CD4-positive, alpha-beta memory T cell (primary cell): ENCODE measurements at regions not wholly inside any gene's neighbourhood (a gene's known extent, or its start where the extent isn't known, plus 50 kb on each side); places are given as distances from the start of the nearest gene placed in this dataset.

Experiments
- CTCF ChIA-PET: fragments of 350-600 bp; sonication (Branson Sonifier 250); formaldehyde crosslinking; loops from one replicate; lab custom pipeline; 2021; ENCODE audit warnings: inconsistent platforms; ENCODE audit not compliant: partially characterized antibody; lab: Charles Lee
- POLR2A ChIA-PET: fragments of 350-600 bp; sonication (Branson Sonifier 250); formaldehyde crosslinking; loops from one replicate; lab custom pipeline; 2021; ENCODE audit not compliant: partially characterized antibody; lab: Charles Lee
- DNase-seq, 5 donors: peaks; one replicate each; pipeline versions ENCODE4 v3.0.0 to v3.0.0-alpha.2; 2020 to 2022; ENCODE audit warnings: mixed read lengths in 1 of 5
- H3K27ac ChIP-seq: one replicate; pipeline ENCODE4 v1.7.0; 2013; ENCODE audit warnings: low read depth, low read length
- H3K27me3 ChIP-seq: 2 replicates; pipeline ENCODE4 v1.7.0; 2013; ENCODE audit warnings: mild to moderate bottlenecking, low read length, moderate library complexity; ENCODE audit not compliant: insufficient read depth
- H3K36me3 ChIP-seq: 2 replicates; pipeline ENCODE4 v1.7.0; 2013; ENCODE audit warnings: mild to moderate bottlenecking, low read length, moderate library complexity; ENCODE audit not compliant: insufficient read depth
- H3K4me1 ChIP-seq: 2 replicates; pipeline ENCODE4 v1.7.0; 2013; ENCODE audit warnings: mild to moderate bottlenecking, low read length, moderate library complexity; ENCODE audit not compliant: insufficient read depth
- H3K4me3 ChIP-seq, 2 donors: one replicate each; pipeline ENCODE4 v1.7.0; 2013; ENCODE audit warnings: low read length in 2 of 2, mild to moderate bottlenecking in 1 of 2
- H3K9me3 ChIP-seq, 2 donors: one replicate each; pipeline ENCODE4 v1.7.0; 2013; ENCODE audit warnings: low read length in 2 of 2, control low read depth in 1 of 2; ENCODE audit not compliant: control insufficient read depth in 1 of 2
- H3K27ac Mint-ChIP-seq, 7 donors: one replicate each; pipeline ENCODE4 v1.8.0; 2020 to 2021; ENCODE audit warnings: mixed read lengths in 7 of 7, mild to moderate bottlenecking in 6 of 7, inconsistent platforms in 3 of 7, moderate library complexity in 3 of 7
- H3K27me3 Mint-ChIP-seq, 2 donors: one replicate each; pipeline ENCODE4 v1.8.0; 2020 to 2021; ENCODE audit warnings: mixed read lengths in 2 of 2
- H3K36me3 Mint-ChIP-seq, 2 donors: one replicate each; pipeline ENCODE4 v1.8.0; 2020 to 2021; ENCODE audit warnings: mixed read lengths in 2 of 2, inconsistent platforms in 1 of 2, mild to moderate bottlenecking in 1 of 2
- H3K4me1 Mint-ChIP-seq, 4 donors: one replicate each; pipeline ENCODE4 v1.8.0; 2020 to 2021; ENCODE audit warnings: mixed read lengths in 4 of 4, mild to moderate bottlenecking in 1 of 4
- H3K4me3 Mint-ChIP-seq, 8 donors: one replicate each; pipeline ENCODE4 v1.8.0; 2020 to 2021; ENCODE audit warnings: mixed read lengths in 8 of 8, mild to moderate bottlenecking in 7 of 8, moderate library complexity in 6 of 8, inconsistent platforms in 3 of 8
- H3K9me3 Mint-ChIP-seq, 8 donors: one replicate each; pipeline ENCODE4 v1.8.0; 2020 to 2021; ENCODE audit warnings: mixed read lengths in 8 of 8, mild to moderate bottlenecking in 5 of 8, inconsistent platforms in 3 of 8, moderate library complexity in 1 of 8
- intact Hi-C: fragments of 100-400 bp; cut with micrococcal nuclease; formaldehyde crosslinking; loops from one replicate; pipeline ENCODE4 v1.15.1; 2023

DNA sequence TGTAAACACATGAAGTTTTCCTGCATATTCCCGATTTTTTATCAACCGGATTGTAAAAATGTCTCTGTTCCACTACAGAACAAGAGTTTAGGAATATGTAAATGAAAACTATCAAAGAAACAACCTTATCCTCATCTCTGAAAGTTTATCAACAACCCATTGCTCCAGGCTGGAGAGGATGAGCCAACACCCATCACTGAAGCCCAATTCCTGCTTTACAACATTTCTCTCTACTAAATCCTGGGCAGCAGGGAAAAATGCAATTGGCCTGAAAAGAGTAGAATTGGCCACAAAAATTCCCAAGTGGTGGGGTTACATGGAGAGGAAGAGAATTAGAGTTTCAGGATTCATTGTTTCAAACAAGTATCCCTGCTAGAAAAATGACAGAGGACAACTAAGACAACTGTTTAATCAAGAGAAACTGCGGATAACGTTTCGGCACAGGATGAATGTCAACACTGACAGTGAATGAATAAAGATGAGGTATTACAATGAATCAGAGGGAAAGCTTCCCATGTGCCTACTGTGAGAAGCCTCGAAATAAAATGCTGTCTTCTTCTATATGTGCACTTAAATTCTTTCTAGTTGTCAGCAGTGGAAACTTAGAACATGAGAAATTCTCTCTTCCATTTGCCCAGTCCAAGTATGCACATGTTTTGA, 317.3 kb upstream of the ANO3 start:
- Histone ChIP-seq H3K27me3 (no peaks in the 10 kb centered on the region), H3K4me1 (no peaks in the 10 kb centered on the region), H3K4me3 (no peak overlapping the region), H3K36me3 (no peaks in the 10 kb centered on the region), H3K27ac (no peak overlapping the region), H3K9me3 (no peaks in the 10 kb centered on the region)
- H3K4me1 Mint-ChIP-seq: no peaks in the 10 kb centered on the region
- CTCF ChIA-PET: no interaction called here
- intact Hi-C loops: no loop called here
- no peaks in the 10 kb centered on the region for H3K27me3 Mint-ChIP-seq
- H3K4me3 Mint-ChIP-seq: no peak overlapping the region
- DNase-seq: no peak
- H3K36me3 Mint-ChIP-seq: no peaks in the 10 kb centered on the region
- POLR2A ChIA-PET: no interaction called here
- H3K9me3 Mint-ChIP-seq: peaks cover 0 to 19% (median 7%) of the 10 kb centered on the region in 8 donors
- no peak overlapping the region for H3K27ac Mint-ChIP-seq

DNA sequence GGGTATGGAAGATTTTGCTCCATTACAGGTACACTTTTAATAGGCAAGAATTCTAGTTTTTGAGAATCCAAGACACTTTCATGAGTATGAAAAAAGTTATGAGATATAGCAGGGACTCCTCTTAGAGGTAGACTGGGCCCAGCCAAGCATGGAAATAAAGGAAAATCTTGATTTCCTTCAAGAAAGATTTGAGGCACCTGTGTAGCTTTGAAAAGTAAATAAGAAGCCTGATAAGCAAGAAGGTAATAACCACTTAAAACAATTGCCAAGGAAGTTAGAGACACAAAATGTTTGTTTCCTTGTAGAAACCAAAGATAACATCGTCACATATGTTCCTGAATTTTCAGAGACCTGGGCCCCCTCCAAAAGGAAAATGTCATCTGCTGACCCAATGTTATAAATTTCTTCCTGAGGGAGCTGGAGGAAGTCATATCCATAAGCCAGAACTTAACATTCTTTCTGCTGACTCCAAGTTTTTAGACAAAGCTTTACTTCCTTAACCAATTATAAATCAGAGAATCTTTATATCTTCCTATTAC, 314.5 kb upstream of the ANO3 start:
- POLR2A ChIA-PET: no interaction called here
- Histone ChIP-seq H3K27ac (no peak overlapping the region), H3K36me3 (no peaks in the 10 kb centered on the region), H3K4me1 (no peaks in the 10 kb centered on the region), H3K4me3 (no peak overlapping the region), H3K27me3 (no peaks in the 10 kb centered on the region), H3K9me3 (no peaks in the 10 kb centered on the region)
- H3K36me3 Mint-ChIP-seq: no peaks in the 10 kb centered on the region
- H3K4me1 Mint-ChIP-seq: no peaks in the 10 kb centered on the region
- H3K4me3 Mint-ChIP-seq: no peak overlapping the region
- H3K27ac Mint-ChIP-seq: no peak overlapping the region
- no peaks in the 10 kb centered on the region for H3K27me3 Mint-ChIP-seq
- H3K9me3 Mint-ChIP-seq: peaks cover 0 to 18% (median 4%) of the 10 kb centered on the region in 8 donors
- no peak for DNase-seq
- CTCF ChIA-PET: no interaction called here
- intact Hi-C loops: no loop called here

DNA sequence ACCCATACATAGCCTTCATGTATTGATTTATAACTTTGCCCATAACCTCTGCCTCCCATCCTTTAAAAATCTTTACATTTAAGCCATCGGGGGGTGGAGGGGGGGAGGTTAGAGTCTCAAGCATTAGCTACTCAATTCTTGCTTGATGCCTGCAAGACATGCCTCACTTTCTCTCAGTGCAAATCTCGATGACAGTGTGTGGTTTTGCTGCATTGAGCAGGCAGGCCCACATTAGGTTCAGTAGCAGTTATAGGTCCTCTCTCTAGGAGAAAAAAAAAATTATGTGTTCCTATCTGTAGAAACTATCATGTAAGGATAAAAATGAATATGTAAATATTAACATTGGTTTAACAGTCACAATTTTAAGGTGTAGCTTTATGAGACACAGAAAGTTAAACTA, 314.0 kb upstream of the ANO3 start:
- no peak overlapping the region for H3K27ac Mint-ChIP-seq
- H3K36me3 ChIP-seq: no peaks in the 10 kb centered on the region
- H3K27ac ChIP-seq: no peak overlapping the region
- H3K4me3 ChIP-seq: no peak overlapping the region
- H3K27me3 ChIP-seq: no peaks in the 10 kb centered on the region
- ChIA-PET POLR2A (no interaction called here), CTCF (no interaction called here)
- DNase-seq: no peak
- H3K4me1 Mint-ChIP-seq: no peaks in the 10 kb centered on the region
- H3K27me3 Mint-ChIP-seq: no peaks in the 10 kb centered on the region
- H3K36me3 Mint-ChIP-seq: no peaks in the 10 kb centered on the region
- peaks cover 0 to 18% (median 4%) of the 10 kb centered on the region in 8 donors for H3K9me3 Mint-ChIP-seq
- no peaks in the 10 kb centered on the region for H3K4me1 ChIP-seq
- H3K9me3 ChIP-seq: no peaks in the 10 kb centered on the region
- intact Hi-C loops: no loop called here
- H3K4me3 Mint-ChIP-seq: no peak overlapping the region

DNA sequence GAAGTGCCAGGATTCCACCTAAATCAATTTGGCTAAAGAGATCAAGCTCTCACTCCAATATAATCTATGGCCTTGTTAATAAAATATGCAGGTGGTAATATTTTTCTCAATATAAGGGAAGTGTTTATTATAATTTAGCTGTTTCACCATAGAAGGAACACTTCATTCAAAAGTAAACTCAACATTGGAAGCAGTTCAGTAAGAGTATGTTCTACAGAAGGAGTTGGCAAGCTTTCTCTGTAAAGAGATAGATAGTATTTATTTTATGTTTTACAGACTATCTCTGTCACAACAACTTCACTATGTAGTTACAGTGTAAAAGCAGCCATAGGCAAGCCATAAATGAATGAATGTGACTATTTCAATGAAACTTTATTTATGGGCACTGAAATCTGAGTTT, 313.6 kb upstream of the ANO3 start:
- H3K36me3 Mint-ChIP-seq: no peaks in the 10 kb centered on the region
- ChIA-PET CTCF (no interaction called here), POLR2A (no interaction called here)
- no peaks in the 10 kb centered on the region for H3K4me1 Mint-ChIP-seq
- no peak overlapping the region for H3K27ac Mint-ChIP-seq
- peaks cover 0 to 20% (median 3%) of the 10 kb centered on the region in 8 donors for H3K9me3 Mint-ChIP-seq
- H3K27ac ChIP-seq: no peak overlapping the region
- no peaks in the 10 kb centered on the region for H3K27me3 ChIP-seq
- H3K4me3 ChIP-seq: no peak overlapping the region
- H3K4me3 Mint-ChIP-seq: no peak overlapping the region
- H3K36me3 ChIP-seq: no peaks in the 10 kb centered on the region
- H3K9me3 ChIP-seq: no peaks in the 10 kb centered on the region
- no peak for DNase-seq
- H3K27me3 Mint-ChIP-seq: no peaks in the 10 kb centered on the region
- H3K4me1 ChIP-seq: no peaks in the 10 kb centered on the region
- intact Hi-C loops: no loop called here

DNA sequence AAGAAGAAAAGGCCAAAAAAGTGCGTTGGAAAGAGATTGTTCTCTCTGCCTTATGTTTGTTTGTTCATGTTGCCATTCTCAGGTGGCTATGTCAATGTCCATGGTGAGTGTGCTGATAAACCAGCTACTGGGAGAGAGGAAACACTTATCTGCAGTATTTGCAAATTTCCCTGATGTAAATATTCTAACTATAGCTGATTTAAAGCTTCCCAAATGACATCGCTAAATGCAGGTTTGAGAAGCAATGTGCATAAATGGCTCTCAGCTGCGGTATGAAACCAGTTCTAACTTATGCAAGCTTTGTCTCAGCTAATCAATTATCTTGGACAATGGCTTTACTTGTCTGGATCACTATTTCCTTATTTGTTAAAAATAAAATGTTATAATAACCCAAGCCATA, 312.5 kb upstream of the ANO3 start:
- CTCF ChIA-PET: interaction anchor here (0.5 kb wide), 1 partner anchor 528 kb away, joined by 7 read pairs; no protein-coding TSS in a partner anchor
- no peak for DNase-seq
- Mint-ChIP-seq H3K27ac (no peak overlapping the region), H3K27me3 (no peaks in the 10 kb centered on the region), H3K36me3 (no peaks in the 10 kb centered on the region), H3K4me1 (no peaks in the 10 kb centered on the region), H3K4me3 (no peak overlapping the region), H3K9me3 (peaks cover 0 to 25% (median 5%) of the 10 kb centered on the region in 8 donors)
- Histone ChIP-seq H3K27me3 (no peaks in the 10 kb centered on the region), H3K27ac (no peak overlapping the region), H3K4me1 (no peaks in the 10 kb centered on the region), H3K9me3 (no peaks in the 10 kb centered on the region), H3K36me3 (no peaks in the 10 kb centered on the region), H3K4me3 (no peak overlapping the region)
- POLR2A ChIA-PET: no interaction called here
- intact Hi-C loops: no loop called here

DNA sequence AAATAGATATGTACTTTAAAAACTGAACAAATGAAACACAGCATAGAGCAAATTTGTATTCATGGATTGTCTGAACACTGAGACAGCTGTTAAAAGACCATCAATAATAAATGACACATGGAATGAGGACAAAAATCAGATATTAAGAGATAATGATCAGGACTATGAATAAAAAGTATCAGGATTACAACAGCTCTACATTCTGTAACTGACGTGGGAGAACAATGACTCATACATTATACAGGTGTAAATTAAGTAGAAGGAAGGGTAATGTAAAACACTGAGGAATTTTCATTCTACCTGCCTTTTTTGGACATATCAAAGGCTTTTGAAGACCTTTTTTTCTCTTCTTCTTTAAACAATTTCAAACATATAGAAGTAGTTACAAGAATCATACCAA, 310.9 kb upstream of the ANO3 start:
- intact Hi-C loops: no loop called here
- no peak overlapping the region for H3K27ac ChIP-seq
- CTCF ChIA-PET: no interaction called here
- Mint-ChIP-seq H3K36me3 (no peaks in the 10 kb centered on the region), H3K27ac (no peak overlapping the region), H3K4me1 (no peaks in the 10 kb centered on the region), H3K27me3 (no peaks in the 10 kb centered on the region), H3K9me3 (peaks cover 0 to 18% (median 6%) of the 10 kb centered on the region in 8 donors), H3K4me3 (no peak overlapping the region)
- H3K4me1 ChIP-seq: no peaks in the 10 kb centered on the region
- H3K4me3 ChIP-seq: no peak overlapping the region
- no peaks in the 10 kb centered on the region for H3K36me3 ChIP-seq
- H3K27me3 ChIP-seq: no peaks in the 10 kb centered on the region
- POLR2A ChIA-PET: no interaction called here
- H3K9me3 ChIP-seq: no peaks in the 10 kb centered on the region
- no peak for DNase-seq

DNA sequence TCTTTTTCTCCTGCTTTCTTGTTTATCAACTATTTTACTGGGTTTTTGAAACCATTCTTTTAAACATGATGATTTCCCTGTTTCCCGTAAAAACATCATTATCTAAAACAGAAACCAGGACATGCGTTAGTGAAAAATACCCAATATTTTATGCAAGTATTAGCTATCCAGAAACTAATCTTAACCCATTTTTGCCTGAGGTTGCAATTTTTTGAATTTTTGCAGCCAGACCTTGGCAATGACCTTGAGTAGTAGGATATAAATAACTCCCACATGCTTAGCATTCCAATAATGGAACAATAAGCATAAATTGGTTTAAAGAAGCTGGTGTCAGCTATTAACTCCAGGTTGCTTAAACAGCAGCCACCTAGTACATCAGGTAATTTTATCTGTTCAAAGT, 308.9 kb upstream of the ANO3 start:
- POLR2A ChIA-PET: no interaction called here

More for the DNA sequence above, 308.9 kb upstream of the ANO3 start:
- no peak overlapping the region for H3K4me3 Mint-ChIP-seq
- H3K9me3 Mint-ChIP-seq: peaks cover 0 to 23% (median 5%) of the 10 kb centered on the region in 8 donors
- H3K27me3 Mint-ChIP-seq: no peaks in the 10 kb centered on the region
- no peaks in the 10 kb centered on the region for H3K36me3 Mint-ChIP-seq
- H3K4me1 Mint-ChIP-seq: no peaks in the 10 kb centered on the region
- no peak for DNase-seq
- H3K4me1 ChIP-seq: no peaks in the 10 kb centered on the region
- H3K36me3 ChIP-seq: no peaks in the 10 kb centered on the region
- intact Hi-C loops: no loop called here
- H3K27me3 ChIP-seq: no peaks in the 10 kb centered on the region
- CTCF ChIA-PET: no interaction called here
- H3K4me3 ChIP-seq: no peak overlapping the region
- no peaks in the 10 kb centered on the region for H3K9me3 ChIP-seq
- no peak overlapping the region for H3K27ac Mint-ChIP-seq
- no peak overlapping the region for H3K27ac ChIP-seq
